ENCODE measurements at regions not wholly inside any gene's neighbourhood (a gene's known extent, or its start where the extent isn't known, plus 50 kb on each side); places are given as distances from the start of the nearest gene placed in this dataset.
"Not testable (repeated sequence)": the region's sequence is repeated elsewhere in the genome, so short reads cannot be mapped to it uniquely, and the experiment has no call there.

- WGBS = 74% methylated on average over 5 of the region's 5 CpGs
- Histone ChIP-seq H3K4me3 (no peak overlapping the region), H3K36me3 (no peaks in the 10 kb centered on the region), H3K27me3 (peaks cover 12% of the 10 kb centered on the region), H3K9me3 (no peaks in the 10 kb centered on the region), H3K4me1 (no peaks in the 10 kb centered on the region), H3K27ac (no peak overlapping the region)
- DNase-seq (ENCODE audit: low spot score in 2 of 2) = no peak
- TF ChIP-seq CTCF (IDR thresholded peaks at IDR 0.05) (no peak), EP300 (IDR thresholded peaks at IDR 0.05) (no peak), POLR2A (IDR thresholded peaks at IDR 0.05) (no peak), POLR2AphosphoS5 (IDR thresholded peaks at IDR 0.05) (no peak)
Measured at GRCh38 chr11:115636753-115637527, 132.7 kb upstream of the CADM1 start.

- H3K36me3 ChIP-seq; H3K4me3 ChIP-seq; H3K4me1 ChIP-seq; DNase-seq (ENCODE audit: low spot score in 2 of 2); H3K27ac ChIP-seq; H3K9me3 ChIP-seq: not testable (repeated sequence)
- 96% methylated on average over 4 of the region's 27 CpGs for WGBS
- H3K27me3 ChIP-seq = peaks cover 12% of the 10 kb centered on the region
Measured at GRCh38 chr11:115633977-115634376, 129.8 kb upstream of the CADM1 start.

GRCh38 chr11:115632061-115632460 is 127.8 kb upstream of the CADM1 start:
- 51% methylated on average over 2 of the region's 2 CpGs for WGBS
- no peak for DNase-seq (ENCODE audit: low spot score in 2 of 2)
- no peak overlapping the region for H3K27ac ChIP-seq
- TF ChIP-seq CTCF (IDR thresholded peaks at IDR 0.05) (no peak), EP300 (IDR thresholded peaks at IDR 0.05) (no peak), POLR2AphosphoS5 (IDR thresholded peaks at IDR 0.05) (no peak)
- H3K36me3 ChIP-seq = no peaks in the 10 kb centered on the region
- no peak overlapping the region for H3K4me3 ChIP-seq
- H3K9me3 ChIP-seq = no peaks in the 10 kb centered on the region
- H3K27me3 ChIP-seq = peaks cover 12% of the 10 kb centered on the region
- no peaks in the 10 kb centered on the region for H3K4me1 ChIP-seq

- Histone ChIP-seq H3K36me3 (no peaks in the 10 kb centered on the region), H3K4me3 (no peak overlapping the region), H3K27me3 (peaks cover 12% of the 10 kb centered on the region), H3K4me1 (no peaks in the 10 kb centered on the region), H3K27ac (no peak overlapping the region), H3K9me3 (no peaks in the 10 kb centered on the region)
- no peak for DNase-seq (ENCODE audit: low spot score in 2 of 2)
- TF ChIP-seq POLR2AphosphoS5 (IDR thresholded peaks at IDR 0.05) = no peak
- WGBS = 81% methylated on average over 4 of the region's 4 CpGs
Measured at GRCh38 chr11:115631609-115632008, 127.4 kb upstream of the CADM1 start.

GRCh38 chr11:115630214-115630613 is 126.0 kb upstream of the CADM1 start:
- TF ChIP-seq POLR2A (IDR thresholded peaks at IDR 0.05) (no peak), EP300 (IDR thresholded peaks at IDR 0.05) (no peak), CTCF (IDR thresholded peaks at IDR 0.05) (no peak), POLR2AphosphoS5 (IDR thresholded peaks at IDR 0.05) (no peak)
- H3K27me3 ChIP-seq = peaks cover 12% of the 10 kb centered on the region
- no peaks in the 10 kb centered on the region for H3K9me3 ChIP-seq
- WGBS = 79% methylated on average over 8 of the region's 8 CpGs
- no peak overlapping the region for H3K4me3 ChIP-seq
- DNase-seq (ENCODE audit: low spot score in 2 of 2) = no peak
- H3K36me3 ChIP-seq = no peaks in the 10 kb centered on the region
- H3K27ac ChIP-seq = no peak overlapping the region
- H3K4me1 ChIP-seq = no peaks in the 10 kb centered on the region

- DNase-seq (ENCODE audit: low spot score in 2 of 2) = no peak
- Histone ChIP-seq H3K9me3 (no peaks in the 10 kb centered on the region), H3K36me3 (no peaks in the 10 kb centered on the region), H3K4me3 (no peak overlapping the region), H3K4me1 (no peaks in the 10 kb centered on the region), H3K27ac (no peak overlapping the region), H3K27me3 (peaks cover 12% of the 10 kb centered on the region)
- WGBS = 90% methylated on average over 5 of the region's 5 CpGs
- TF ChIP-seq POLR2A (IDR thresholded peaks at IDR 0.05) = no peak
- TF ChIP-seq EP300 (IDR thresholded peaks at IDR 0.05) = no peak
- no peak for TF ChIP-seq CTCF (IDR thresholded peaks at IDR 0.05)
- TF ChIP-seq POLR2AphosphoS5 (IDR thresholded peaks at IDR 0.05) = no peak
Measured at GRCh38 chr11:115629456-115630015, 125.3 kb upstream of the CADM1 start.

All from suprapubic skin (tissue), 4 donors.